Subcutaneous abdominal adipose tissue (tissue), 5 donors: ENCODE measurements at regions not wholly inside any gene's neighbourhood (a gene's known extent, or its start where the extent isn't known, plus 50 kb on each side); places are given as distances from the start of the nearest gene placed in this dataset.
"Not testable (repeated sequence)": the region's sequence is repeated elsewhere in the genome, so short reads cannot be mapped to it uniquely, and the experiment has no call there.

Experiments
- H3K27ac ChIP-seq: one replicate; pipeline ENCODE4 v1.7.0; 2013; ENCODE audit warnings: low read depth, mild to moderate bottlenecking, inconsistent platforms, low read length, moderate library complexity
- H3K27me3 ChIP-seq, 5 donors: one replicate each; pipeline ENCODE4 v1.7.0; 2013; ENCODE audit warnings: low read length in 5 of 5, inconsistent platforms in 1 of 5; ENCODE audit not compliant: control insufficient read depth in 5 of 5, insufficient read depth in 4 of 5
- H3K36me3 ChIP-seq, 5 donors: one replicate each; pipeline ENCODE4 v1.7.0; 2013; ENCODE audit warnings: low read length in 5 of 5; ENCODE audit not compliant: control insufficient read depth in 5 of 5, insufficient read depth in 5 of 5
- H3K4me1 ChIP-seq, 5 donors: one replicate each; pipeline ENCODE4 v1.7.0; 2013; ENCODE audit warnings: low read length in 5 of 5, mild to moderate bottlenecking in 3 of 5, moderate library complexity in 1 of 5; ENCODE audit not compliant: control insufficient read depth in 5 of 5, insufficient read depth in 5 of 5
- H3K4me3 ChIP-seq, 5 donors: one replicate each; pipeline ENCODE4 v1.7.0; 2013; ENCODE audit warnings: low read length in 5 of 5, low read depth in 1 of 5
- H3K9ac ChIP-seq, 5 donors: one replicate each; pipeline ENCODE4 v1.7.0; 2013; ENCODE audit warnings: low read length in 5 of 5, mild to moderate bottlenecking in 4 of 5, moderate library complexity in 3 of 5
- H3K9me3 ChIP-seq, 5 donors: one replicate each; pipeline ENCODE4 v1.7.0; 2013; ENCODE audit warnings: low read length in 5 of 5; ENCODE audit not compliant: control insufficient read depth in 5 of 5
- donor health status: healthy.
- donor health status: healthy.
- donor health status: healthy.
- donor health status: healthy.
- donor health status: healthy.

DNA sequence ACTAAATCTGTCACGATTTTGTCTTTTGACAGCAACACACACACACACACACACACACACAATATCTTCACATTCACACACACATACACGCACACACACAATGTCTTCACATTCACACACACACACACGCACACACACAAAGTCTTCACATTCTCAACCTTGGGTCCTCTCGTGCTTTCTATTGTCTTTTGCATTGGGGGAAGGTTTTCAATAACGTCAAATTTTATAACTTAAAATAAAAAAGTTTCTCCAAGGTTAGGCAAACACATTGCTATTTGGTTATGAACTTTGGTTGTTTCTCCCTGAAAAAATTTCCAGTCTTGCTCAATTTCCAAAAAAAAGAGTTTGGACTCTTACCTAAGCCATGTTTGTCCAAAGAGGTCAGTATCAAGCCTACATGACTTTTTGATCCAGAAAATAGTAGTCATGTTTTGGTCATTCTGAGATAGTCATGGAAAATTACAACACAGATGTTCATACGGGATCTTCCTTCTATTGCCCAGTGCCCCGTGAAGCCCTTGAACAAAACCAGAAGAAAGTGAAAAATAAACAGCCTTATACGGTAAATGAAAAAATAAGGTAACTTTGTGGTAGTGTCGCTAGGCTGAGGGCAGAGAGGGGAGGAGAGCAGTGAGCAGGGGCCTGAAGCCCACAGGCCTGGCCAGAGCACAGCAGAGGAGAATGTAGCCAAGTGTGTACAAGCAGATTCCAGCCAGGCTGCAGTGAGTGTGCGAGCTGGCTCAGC is 542.8 kb upstream of the ID2 start:
- H3K4me1 ChIP-seq: peaks cover 0 to 34% (median 25%) of the 10 kb centered on the region in 5 donors
- no peaks in the 10 kb centered on the region for H3K9me3 ChIP-seq
- H3K4me3 ChIP-seq: peak overlapping the region in 2 of 5 donors; percentile 20 to 31
- H3K27ac ChIP-seq: peak overlapping the region; percentile 98
- H3K27me3 ChIP-seq: no peaks in the 10 kb centered on the region
- peak overlapping the region; percentile 28 to 77 (median 43) for H3K9ac ChIP-seq
- no peaks in the 10 kb centered on the region for H3K36me3 ChIP-seq

DNA sequence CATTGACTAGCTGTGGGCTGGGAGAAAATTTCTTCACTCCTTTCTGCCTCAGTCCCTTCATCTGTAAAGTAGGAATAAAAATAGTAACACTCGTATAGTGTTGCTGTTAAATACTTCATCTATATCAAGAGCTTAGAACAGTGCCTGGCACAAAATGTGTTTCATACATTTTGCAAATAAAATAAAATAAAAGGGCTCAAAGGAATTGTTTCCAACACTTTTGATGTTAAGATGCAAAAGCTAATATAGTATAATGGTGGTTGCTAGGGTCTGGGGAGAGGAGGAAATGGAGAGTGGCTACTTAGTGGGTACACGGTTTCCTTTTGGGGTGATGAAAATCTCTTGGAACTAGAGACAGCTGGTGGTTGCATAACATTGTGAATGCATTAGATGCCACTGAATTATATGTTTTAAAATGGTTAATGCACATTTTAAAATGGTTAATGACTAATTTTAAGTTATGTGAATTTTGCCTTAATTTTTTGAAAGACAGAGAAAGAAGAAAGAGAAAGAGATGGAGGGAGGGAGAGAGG is 542.1 kb upstream of the ID2 start:
- peak overlapping the region in 4 of 5 donors; percentile 28 to 77 (median 56) for H3K9ac ChIP-seq
- peaks cover 0 to 27% (median 19%) of the 10 kb centered on the region in 5 donors for H3K4me1 ChIP-seq
- no peaks in the 10 kb centered on the region for H3K27me3 ChIP-seq
- H3K9me3 ChIP-seq: no peaks in the 10 kb centered on the region
- peak overlapping the region in 1 of 5 donors; percentile 31 for H3K4me3 ChIP-seq
- H3K36me3 ChIP-seq: no peaks in the 10 kb centered on the region
- H3K27ac ChIP-seq: peak overlapping the region; percentile 98

DNA sequence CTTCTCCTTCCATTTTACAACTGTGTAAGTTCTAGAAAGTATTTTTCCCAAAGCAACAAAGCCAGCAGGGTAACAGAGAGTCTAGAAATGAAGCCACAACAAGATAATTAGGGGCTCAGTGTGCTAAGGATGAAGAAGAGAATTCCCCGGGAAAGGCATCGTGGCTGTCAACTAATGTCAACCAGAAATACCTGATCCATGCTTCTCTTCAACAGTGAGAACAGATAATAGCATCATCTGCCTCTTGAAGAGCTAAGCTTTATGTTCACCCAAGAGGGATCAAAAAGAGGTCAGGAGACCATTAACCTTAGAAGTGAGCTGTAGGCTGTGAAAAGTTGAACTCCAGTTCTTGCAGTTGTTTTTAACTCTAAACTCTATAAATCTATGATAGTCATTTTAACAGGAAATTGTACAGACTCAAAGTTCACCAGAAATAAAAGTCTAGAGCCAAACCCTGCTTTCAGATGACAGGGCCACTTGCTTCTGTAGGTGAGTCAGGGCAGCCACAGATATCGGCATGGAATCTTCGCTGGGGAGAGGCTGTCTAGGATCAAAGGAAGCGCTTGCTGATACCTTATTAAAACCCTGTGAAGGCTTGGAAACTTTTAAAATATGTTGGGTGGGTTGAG is 540.7 kb upstream of the ID2 start:
- no peaks in the 10 kb centered on the region for H3K36me3 ChIP-seq
- H3K4me3 ChIP-seq: no peak overlapping the region
- H3K27me3 ChIP-seq: no peaks in the 10 kb centered on the region
- H3K4me1 ChIP-seq: peaks cover 0 to 25% (median 8%) of the 10 kb centered on the region in 5 donors
- H3K9ac ChIP-seq: no peak overlapping the region
- no peak overlapping the region for H3K27ac ChIP-seq
- H3K9me3 ChIP-seq: no peaks in the 10 kb centered on the region

DNA sequence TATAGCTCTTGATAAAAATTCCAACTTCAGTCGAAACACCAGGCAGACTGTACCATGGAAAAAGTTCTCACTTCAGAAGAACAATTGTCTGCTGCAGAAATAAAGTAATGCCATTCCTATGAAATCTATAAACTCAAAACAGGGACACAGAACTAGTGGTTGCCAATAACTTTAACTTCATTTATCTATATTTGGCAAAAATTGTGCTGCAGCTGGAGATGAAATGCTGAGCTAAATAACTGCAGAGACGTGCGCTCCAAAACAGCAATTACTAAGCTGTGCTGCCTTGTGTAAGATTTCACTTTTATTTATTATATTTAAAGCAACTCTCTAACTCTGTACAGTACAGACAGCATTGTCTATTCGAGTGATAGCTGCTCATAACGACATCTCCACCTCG is 540.1 kb upstream of the ID2 start:
- H3K27ac ChIP-seq: no peak overlapping the region

DNA sequence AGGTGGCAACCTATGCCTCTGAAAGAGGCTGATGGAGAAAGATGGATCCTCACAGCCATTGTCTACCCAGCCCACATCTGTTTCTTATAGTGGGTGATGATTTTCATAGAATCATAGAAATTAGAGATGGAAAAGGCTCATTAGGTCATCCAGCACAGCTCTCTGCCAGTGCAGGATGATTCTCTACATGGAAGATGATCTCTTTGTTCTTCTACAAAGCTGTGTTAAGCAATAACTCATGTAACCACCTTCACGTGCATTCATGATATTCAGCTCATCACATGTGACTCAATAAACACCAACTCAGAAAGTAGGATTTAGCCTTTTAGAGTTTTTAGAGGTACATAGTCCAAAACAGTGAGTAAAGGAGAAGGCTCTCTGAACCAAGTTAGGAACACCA is 539.4 kb upstream of the ID2 start:
- Histone ChIP-seq H3K9me3 (no peaks in the 10 kb centered on the region), H3K27ac (no peak overlapping the region), H3K4me3 (no peak overlapping the region), H3K36me3 (no peaks in the 10 kb centered on the region), H3K4me1 (peaks cover 3 to 33% (median 16%) of the 10 kb centered on the region in 5 donors), H3K27me3 (no peaks in the 10 kb centered on the region), H3K9ac (no peak overlapping the region)

More for the DNA sequence above, 540.1 kb upstream of the ID2 start:
- Histone ChIP-seq H3K9me3 (no peaks in the 10 kb centered on the region), H3K27me3 (no peaks in the 10 kb centered on the region), H3K36me3 (no peaks in the 10 kb centered on the region), H3K9ac (no peak overlapping the region), H3K4me1 (peaks cover 2 to 31% (median 14%) of the 10 kb centered on the region in 5 donors), H3K4me3 (no peak overlapping the region)

DNA sequence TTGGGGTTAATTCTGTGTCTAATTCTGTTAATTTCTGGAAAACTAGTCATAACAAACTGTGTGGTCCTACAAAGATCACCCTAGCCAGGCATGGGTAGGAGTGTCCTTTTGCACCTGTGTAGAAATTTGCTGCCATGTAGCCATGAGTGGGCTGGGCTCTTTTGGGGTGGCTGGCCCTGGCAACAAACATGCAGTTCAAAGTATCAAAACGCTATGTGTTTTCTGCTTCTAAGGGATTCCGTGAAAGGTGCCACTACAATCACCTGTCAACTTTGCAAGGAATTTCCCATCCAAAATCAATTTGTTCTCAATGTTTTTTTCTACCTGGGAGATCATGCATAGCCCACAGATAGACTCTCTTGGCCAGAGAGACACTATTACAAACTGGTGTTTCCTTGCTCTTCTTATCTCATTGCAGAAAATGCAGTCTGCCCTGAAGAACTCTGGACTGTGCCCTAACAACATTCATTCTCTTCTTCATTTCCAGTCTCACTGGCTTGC is 537.7 kb upstream of the ID2 start:
- H3K4me1 ChIP-seq: peaks cover 3 to 29% (median 16%) of the 10 kb centered on the region in 5 donors
- no peak overlapping the region for H3K4me3 ChIP-seq
- no peak overlapping the region for H3K9ac ChIP-seq
- H3K9me3 ChIP-seq: no peaks in the 10 kb centered on the region
- H3K36me3 ChIP-seq: no peaks in the 10 kb centered on the region
- H3K27me3 ChIP-seq: no peaks in the 10 kb centered on the region
- H3K27ac ChIP-seq: no peak overlapping the region

DNA sequence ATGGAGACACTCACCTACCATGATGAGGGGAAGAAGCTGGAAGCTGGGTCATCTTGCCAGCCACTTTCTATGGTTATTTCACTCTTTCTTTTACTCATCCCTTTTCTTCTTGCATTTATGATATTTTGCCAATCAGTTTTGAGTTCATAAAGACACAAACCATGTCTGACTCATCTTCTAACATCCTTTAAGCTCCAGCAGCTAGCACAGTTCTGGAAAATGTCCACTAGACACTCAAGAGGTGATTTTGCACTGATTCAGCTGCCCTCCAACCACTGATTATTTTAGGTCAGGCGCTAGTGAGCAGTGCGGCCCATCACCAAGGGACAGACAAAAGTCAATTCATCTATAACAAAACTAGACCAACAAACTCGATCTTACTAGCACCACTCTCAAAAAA is 537.1 kb upstream of the ID2 start:
- Histone ChIP-seq H3K27ac (no peak overlapping the region), H3K9me3 (no peaks in the 10 kb centered on the region), H3K27me3 (no peaks in the 10 kb centered on the region), H3K36me3 (no peaks in the 10 kb centered on the region), H3K4me3 (no peak overlapping the region), H3K9ac (no peak overlapping the region), H3K4me1 (peaks cover 3 to 24% (median 14%) of the 10 kb centered on the region in 5 donors)

DNA sequence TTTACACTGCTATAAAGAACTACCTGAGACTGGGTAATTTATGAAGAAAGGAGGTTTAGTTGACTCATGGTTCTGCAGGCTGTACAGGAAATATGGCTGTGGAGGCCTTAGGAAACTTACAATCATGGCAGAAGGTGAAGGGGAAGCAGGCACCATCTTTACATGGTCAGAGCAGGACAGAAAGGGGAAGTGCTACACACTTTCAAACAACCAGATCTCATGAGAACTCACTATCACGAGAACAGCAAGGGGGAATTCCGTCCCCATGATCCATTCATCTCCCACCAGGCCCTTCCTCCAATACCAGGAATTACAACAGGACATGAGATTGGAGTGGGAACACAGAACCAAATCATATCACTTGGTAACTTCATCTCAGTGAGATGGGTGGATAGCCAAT is 536.5 kb upstream of the ID2 start:
- H3K36me3 ChIP-seq, H3K27ac ChIP-seq, H3K9me3 ChIP-seq, H3K4me3 ChIP-seq, H3K27me3 ChIP-seq, H3K9ac ChIP-seq: not testable (repeated sequence)
- peaks cover 3 to 18% (median 14%) of the 10 kb centered on the region in 5 donors for H3K4me1 ChIP-seq

DNA sequence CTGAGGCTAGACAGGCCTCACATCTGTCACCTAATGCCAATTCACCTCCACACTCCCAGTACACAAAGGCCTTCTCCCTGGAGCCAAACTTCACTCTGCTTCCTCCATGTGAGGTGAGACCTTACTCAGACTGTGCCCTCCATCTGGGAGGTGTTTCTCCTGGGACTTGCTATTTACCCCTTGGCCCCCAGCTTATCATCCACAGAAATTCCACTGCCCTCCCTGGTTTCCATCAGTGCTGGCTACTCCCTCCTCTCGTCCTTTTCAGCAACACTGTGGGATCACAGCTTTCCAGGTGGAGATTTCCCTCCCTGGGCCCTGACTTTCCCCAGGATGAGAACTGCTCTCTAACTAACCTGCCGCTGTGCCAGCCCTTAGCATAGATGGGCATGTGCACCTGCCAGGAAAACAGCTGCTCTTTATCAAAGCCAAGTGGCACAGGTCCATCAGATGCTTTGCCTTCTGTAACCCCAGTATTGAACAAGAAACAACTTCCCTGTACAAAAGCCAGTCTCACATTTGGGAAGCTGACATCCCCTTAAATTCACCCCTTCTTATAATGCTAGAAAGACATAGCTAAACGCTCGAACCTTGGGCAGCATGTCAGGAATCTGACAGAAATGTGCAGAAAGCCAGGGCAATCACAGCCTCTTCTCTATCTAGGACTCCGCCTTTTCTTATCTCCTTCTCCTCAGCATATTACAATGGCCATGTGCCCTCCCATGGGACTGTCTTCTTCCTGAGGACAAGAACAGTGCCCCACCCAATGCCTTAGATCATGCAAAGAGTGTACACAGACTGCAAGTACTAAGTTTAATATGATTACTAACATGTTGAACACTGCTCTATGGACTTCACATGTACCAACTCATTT is 535.5 kb upstream of the ID2 start:
- no peak overlapping the region for H3K9ac ChIP-seq
- no peaks in the 10 kb centered on the region for H3K9me3 ChIP-seq
- peaks cover 3 to 18% (median 14%) of the 10 kb centered on the region in 5 donors for H3K4me1 ChIP-seq
- H3K4me3 ChIP-seq: no peak overlapping the region
- no peaks in the 10 kb centered on the region for H3K27me3 ChIP-seq
- H3K27ac ChIP-seq: no peak overlapping the region
- no peaks in the 10 kb centered on the region for H3K36me3 ChIP-seq
